Kidney (tissue), 13 donors: ENCODE measurements at regions not wholly inside any gene's neighbourhood (a gene's known extent, or its start where the extent isn't known, plus 50 kb on each side); places are given as distances from the start of the nearest gene placed in this dataset.

Experiments used
- DNase-seq, 5 donors: peaks; one replicate each; pipeline ENCODE4 v3.0.0-alpha.2; 2013 to 2020
- FAIRE-seq: peaks from 2 replicates; lab custom pipeline; 2012; peaks lifted over from hg19 to GRCh38; lab: Jason Lieb, UNC
- H3K27ac ChIP-seq, 2 donors: one replicate each; pipeline ENCODE4 v1.7.0; 2013; ENCODE audit warnings: low read depth in 2 of 2, low read length in 2 of 2, inconsistent platforms in 1 of 2
- H3K27me3 ChIP-seq: one replicate; pipeline ENCODE4 v1.7.1; 2013; ENCODE audit warnings: low read length, inconsistent platforms; ENCODE audit not compliant: control insufficient read depth, insufficient read depth
- H3K36me3 ChIP-seq, 3 donors: one replicate each; pipeline versions ENCODE4 v1.7.0 to v1.7.1; 2013; ENCODE audit warnings: low read length in 3 of 3, control low read depth in 1 of 3, inconsistent platforms in 1 of 3; ENCODE audit not compliant: insufficient read depth in 3 of 3, control insufficient read depth in 2 of 3
- H3K4me1 ChIP-seq, 3 donors: one replicate each; pipeline versions ENCODE4 v1.7.0 to v1.7.1; 2013; ENCODE audit warnings: low read length in 3 of 3, inconsistent platforms in 1 of 3, low read depth in 1 of 3; ENCODE audit not compliant: control insufficient read depth in 2 of 3, insufficient read depth in 2 of 3
- H3K4me3 ChIP-seq, 3 donors: one replicate each; pipeline versions ENCODE4 v1.7.0 to v1.8.1; 2013; ENCODE audit warnings: low read length in 3 of 3, control low read depth in 1 of 3, inconsistent platforms in 1 of 3
- H3K9ac ChIP-seq, 3 donors: one replicate each; pipeline versions ENCODE4 v1.7.0 to v1.7.1; 2013; ENCODE audit warnings: low read length in 3 of 3, control low read depth in 1 of 3, inconsistent platforms in 1 of 3
- H3K9me3 ChIP-seq, 3 donors: one replicate each; pipeline versions ENCODE4 v1.7.0 to v1.7.1; 2013; ENCODE audit warnings: low read length in 3 of 3, control low read depth in 1 of 3, inconsistent platforms in 1 of 3; ENCODE audit not compliant: control insufficient read depth in 2 of 3, insufficient read depth in 1 of 3
- intact Hi-C: fragments of 100-400 bp; cut with DNase I; formaldehyde crosslinking; loops from one replicate; pipeline ENCODE4 v1.11.1; 2022
- TF ChIP-seq, protein P1 (sequence below): IDR thresholded peaks from 3 replicates; pipeline ENCODE4 v1.5.1; 2012; ENCODE audit warnings: mild to moderate bottlenecking, moderate library complexity, borderline replicate concordance; ENCODE audit not compliant: insufficient read depth; ENCODE audit errors: extremely low read depth
- donor health status: control.
- donor health status: control.
- donor health status: control.
- donor health status: control.
- donor health status: control.
- donor health status: DM: yes; HTN: yes; CAD: no.
- donor health status: Normal renal cell carcinoma (clear cell type).

GRCh38 chr13:53885997-53886396 lies 857.4 kb downstream of the OLFM4 start:
- no peak for DNase-seq
- no peak for FAIRE-seq
- no peaks in the 10 kb centered on the region for H3K9me3 ChIP-seq

GRCh38 chr13:53890696-53891095 lies 862.1 kb downstream of the OLFM4 start:
- H3K27me3 ChIP-seq, result no peaks in the 10 kb centered on the region
- DNase-seq (no peak), FAIRE-seq (no peak)
- no peaks in the 10 kb centered on the region for H3K4me1 ChIP-seq
- no peak overlapping the region for H3K4me3 ChIP-seq
- TF ChIP-seq, protein P1, sequence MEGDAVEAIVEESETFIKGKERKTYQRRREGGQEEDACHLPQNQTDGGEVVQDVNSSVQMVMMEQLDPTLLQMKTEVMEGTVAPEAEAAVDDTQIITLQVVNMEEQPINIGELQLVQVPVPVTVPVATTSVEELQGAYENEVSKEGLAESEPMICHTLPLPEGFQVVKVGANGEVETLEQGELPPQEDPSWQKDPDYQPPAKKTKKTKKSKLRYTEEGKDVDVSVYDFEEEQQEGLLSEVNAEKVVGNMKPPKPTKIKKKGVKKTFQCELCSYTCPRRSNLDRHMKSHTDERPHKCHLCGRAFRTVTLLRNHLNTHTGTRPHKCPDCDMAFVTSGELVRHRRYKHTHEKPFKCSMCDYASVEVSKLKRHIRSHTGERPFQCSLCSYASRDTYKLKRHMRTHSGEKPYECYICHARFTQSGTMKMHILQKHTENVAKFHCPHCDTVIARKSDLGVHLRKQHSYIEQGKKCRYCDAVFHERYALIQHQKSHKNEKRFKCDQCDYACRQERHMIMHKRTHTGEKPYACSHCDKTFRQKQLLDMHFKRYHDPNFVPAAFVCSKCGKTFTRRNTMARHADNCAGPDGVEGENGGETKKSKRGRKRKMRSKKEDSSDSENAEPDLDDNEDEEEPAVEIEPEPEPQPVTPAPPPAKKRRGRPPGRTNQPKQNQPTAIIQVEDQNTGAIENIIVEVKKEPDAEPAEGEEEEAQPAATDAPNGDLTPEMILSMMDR, result no peak
- intact Hi-C loops, result no loop called here
- no peak overlapping the region for H3K9ac ChIP-seq
- H3K27ac ChIP-seq, result no peak overlapping the region
- no peaks in the 10 kb centered on the region for H3K9me3 ChIP-seq
- H3K36me3 ChIP-seq, result no peaks in the 10 kb centered on the region

More at GRCh38 chr13:53885997-53886396, 857.4 kb downstream of the OLFM4 start:
- Histone ChIP-seq H3K27ac (no peak overlapping the region), H3K4me3 (no peak overlapping the region), H3K4me1 (no peaks in the 10 kb centered on the region), H3K9ac (no peak overlapping the region), H3K27me3 (no peaks in the 10 kb centered on the region), H3K36me3 (no peaks in the 10 kb centered on the region)
- intact Hi-C loops, result no loop called here
- TF ChIP-seq, protein P1, result no peak

GRCh38 chr13:53901593-53901992 lies 873.0 kb downstream of the OLFM4 start:
- FAIRE-seq, result no peak

GRCh38 chr13:53907891-53908290 lies 879.3 kb downstream of the OLFM4 start:
- Histone ChIP-seq H3K9ac (no peak overlapping the region), H3K27me3 (no peaks in the 10 kb centered on the region), H3K36me3 (no peaks in the 10 kb centered on the region), H3K27ac (no peak overlapping the region), H3K4me3 (no peak overlapping the region), H3K4me1 (no peaks in the 10 kb centered on the region), H3K9me3 (no peaks in the 10 kb centered on the region)
- intact Hi-C loops, result no loop called here
- TF ChIP-seq, protein P1, result no peak
- DNase-seq, result no peak
- FAIRE-seq, result no peak

More at GRCh38 chr13:53901593-53901992, 873.0 kb downstream of the OLFM4 start:
- H3K27ac ChIP-seq, result no peak overlapping the region
- H3K4me1 ChIP-seq, result no peaks in the 10 kb centered on the region
- H3K9me3 ChIP-seq, result no peaks in the 10 kb centered on the region
- no peak overlapping the region for H3K4me3 ChIP-seq
- DNase-seq, result no peak
- intact Hi-C loops, result no loop called here
- H3K9ac ChIP-seq, result no peak overlapping the region
- no peaks in the 10 kb centered on the region for H3K27me3 ChIP-seq
- TF ChIP-seq, protein P1, result no peak
- no peaks in the 10 kb centered on the region for H3K36me3 ChIP-seq
